ENCODE measurements at regions not wholly inside any gene's neighbourhood (a gene's known extent, or its start where the extent isn't known, plus 50 kb on each side); places are given as distances from the start of the nearest gene placed in this dataset.

DNA sequence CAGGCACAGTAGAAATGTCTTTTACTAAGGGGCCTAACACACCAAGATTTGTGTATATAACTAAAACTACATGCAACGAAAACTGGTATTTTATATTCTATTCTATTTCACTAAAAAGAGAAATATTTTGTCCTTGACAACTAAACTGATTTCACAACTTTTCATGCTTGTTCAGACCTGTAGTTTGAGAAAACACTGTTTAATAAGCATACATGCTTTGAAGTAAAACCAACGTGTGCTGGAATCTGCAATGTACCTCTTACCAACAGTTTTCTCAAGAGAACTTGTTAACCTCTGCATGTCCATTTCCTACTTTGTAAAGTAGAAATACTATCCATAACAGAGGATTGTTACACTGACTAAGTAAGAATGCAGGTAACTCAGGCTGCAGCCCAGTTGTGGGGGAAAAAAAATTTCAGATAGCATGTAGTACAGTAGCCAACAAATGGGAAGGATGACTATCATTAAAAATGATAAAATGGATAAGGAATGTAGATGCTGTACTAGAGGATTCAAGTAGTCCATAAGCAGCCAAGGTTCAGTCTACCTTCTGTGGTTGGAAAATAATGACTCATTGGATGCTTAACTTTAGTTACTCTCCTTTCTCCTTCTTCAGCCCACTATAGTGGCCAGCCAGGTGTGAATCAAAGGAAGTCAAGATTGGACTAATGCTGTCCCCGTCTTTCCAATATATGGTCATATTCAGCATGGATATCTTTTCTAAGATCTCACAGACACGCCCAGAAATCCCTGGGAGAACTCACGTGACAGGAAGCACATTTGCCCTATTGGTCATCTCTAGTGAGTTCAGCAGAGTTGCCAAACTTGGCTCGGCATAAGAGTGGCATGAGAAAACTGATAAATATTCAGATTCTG lies 65.2 kb downstream of the HFE start:
- no peak; the same call in 1 of the 2 replicates for TF ChIP-seq FOSL2 (IDR thresholded peaks at IDR 0.05; ENCODE audit: borderline replicate concordance, low read depth)
- TF ChIP-seq, protein P1, sequence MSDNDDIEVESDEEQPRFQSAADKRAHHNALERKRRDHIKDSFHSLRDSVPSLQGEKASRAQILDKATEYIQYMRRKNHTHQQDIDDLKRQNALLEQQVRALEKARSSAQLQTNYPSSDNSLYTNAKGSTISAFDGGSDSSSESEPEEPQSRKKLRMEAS (IDR thresholded peaks at IDR 0.05; ENCODE audit: low read depth), result no peak

Measured in SK-N-SH (cell line).